Esophagus muscularis mucosa (tissue), 3 donors: ENCODE measurements at regions not wholly inside any gene's neighbourhood (a gene's known extent, or its start where the extent isn't known, plus 50 kb on each side); places are given as distances from the start of the nearest gene placed in this dataset.

Experiments used
- EP300 ChIP-seq: sonication (generic); formaldehyde crosslinking; IDR thresholded peaks from one replicate; pipeline ENCODE4 v1.6.1; 2017; ENCODE audit warnings: antibody characterized with exemption
- TF ChIP-seq, protein P1 (sequence below), 3 experiments: fragments of 200-600 bp in 2 of 3; fragments of 450-650 bp in 1 of 3; sonication (generic) in 2 of 3; IDR thresholded peaks; one replicate each; pipeline ENCODE4 v1.5.1; 2017 to 2019; ENCODE audit warnings: antibody characterized with exemption in 3 of 3, mild to moderate bottlenecking in 2 of 3, moderate library complexity in 1 of 3

DNA sequence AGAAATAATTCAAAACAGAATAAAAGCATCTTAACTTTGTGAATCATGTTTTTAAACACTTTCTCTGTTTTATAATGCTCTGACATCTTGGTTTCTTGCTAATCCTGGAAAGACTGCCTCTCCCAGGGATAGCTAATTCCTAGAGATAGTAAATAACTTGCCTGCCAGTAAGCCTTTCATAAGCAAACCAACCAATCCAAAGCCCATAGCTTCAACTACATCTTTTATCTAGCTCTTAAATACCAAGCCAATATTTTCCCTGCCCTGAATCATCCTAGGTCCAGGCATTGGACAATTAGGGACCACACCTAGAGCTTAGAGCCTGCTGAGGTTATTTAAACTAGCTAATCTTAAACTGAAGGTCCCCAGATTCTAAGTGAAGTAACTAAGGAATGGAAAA lies 223.7 kb upstream of the DIPK2B start:
- TF ChIP-seq, protein P1, sequence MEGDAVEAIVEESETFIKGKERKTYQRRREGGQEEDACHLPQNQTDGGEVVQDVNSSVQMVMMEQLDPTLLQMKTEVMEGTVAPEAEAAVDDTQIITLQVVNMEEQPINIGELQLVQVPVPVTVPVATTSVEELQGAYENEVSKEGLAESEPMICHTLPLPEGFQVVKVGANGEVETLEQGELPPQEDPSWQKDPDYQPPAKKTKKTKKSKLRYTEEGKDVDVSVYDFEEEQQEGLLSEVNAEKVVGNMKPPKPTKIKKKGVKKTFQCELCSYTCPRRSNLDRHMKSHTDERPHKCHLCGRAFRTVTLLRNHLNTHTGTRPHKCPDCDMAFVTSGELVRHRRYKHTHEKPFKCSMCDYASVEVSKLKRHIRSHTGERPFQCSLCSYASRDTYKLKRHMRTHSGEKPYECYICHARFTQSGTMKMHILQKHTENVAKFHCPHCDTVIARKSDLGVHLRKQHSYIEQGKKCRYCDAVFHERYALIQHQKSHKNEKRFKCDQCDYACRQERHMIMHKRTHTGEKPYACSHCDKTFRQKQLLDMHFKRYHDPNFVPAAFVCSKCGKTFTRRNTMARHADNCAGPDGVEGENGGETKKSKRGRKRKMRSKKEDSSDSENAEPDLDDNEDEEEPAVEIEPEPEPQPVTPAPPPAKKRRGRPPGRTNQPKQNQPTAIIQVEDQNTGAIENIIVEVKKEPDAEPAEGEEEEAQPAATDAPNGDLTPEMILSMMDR (IDR thresholded peaks at IDR 0.05) = no peak
- no peak for TF ChIP-seq EP300
